IMR-90 (cell line): ENCODE measurements at regions not wholly inside any gene's neighbourhood (a gene's known extent, or its start where the extent isn't known, plus 50 kb on each side); places are given as distances from the start of the nearest gene placed in this dataset.

ENCODE experiments used
- ATAC-seq: fragments of 200-7000 bp; cut with Tn5 transposase; 2 replicates; pipeline ENCODE4 v1.9.1; 2020; ENCODE audit warnings: low read depth, mild to moderate bottlenecking, moderate library complexity
- BruUV-seq: library from RNA; stranded (reverse); fragments of 400-500 nt; replicated peaks from 2 replicates; lab custom pipeline; 2021; lab: Mats Ljungman, UMichigan
- CTCF ChIA-PET: fragments of 300-600 bp; formaldehyde crosslinking; extraction: SDS; loops from one replicate; lab custom pipeline; 2021; ENCODE audit warnings: antibody characterized with exemption; lab: Yijun Ruan, JAX
- POLR2A ChIA-PET: fragments of 300-600 bp; sonication (Branson Sonifier 250); formaldehyde crosslinking; loops from one replicate; lab custom pipeline; 2022; ENCODE audit warnings: antibody characterized with exemption; ENCODE audit not compliant: unreplicated experiment; lab: Charles Lee
- DNase-seq: peaks from one replicate; pipeline ENCODE4 v3.0.0; 2013
- H2AFZ ChIP-seq: replicated peaks from 2 replicates; pipeline ENCODE3; 2013; ENCODE audit warnings: low read length, mild to moderate bottlenecking; ENCODE audit not compliant: poor library complexity
- H2AK5ac ChIP-seq: 2 replicates; pipeline ENCODE4 v1.6.1; 2013; ENCODE audit warnings: low read depth, low read length, inconsistent platforms
- H2AK9ac ChIP-seq: replicated peaks from 2 replicates; pipeline ENCODE3; 2013; ENCODE audit warnings: mild to moderate bottlenecking, low read depth, low read length, moderate library complexity; ENCODE audit not compliant: poor library complexity
- H2BK120ac ChIP-seq: 2 replicates; pipeline ENCODE4 v1.6.1; 2013; ENCODE audit warnings: low read depth, low read length, inconsistent platforms
- H2BK15ac ChIP-seq: 3 replicates; pipeline ENCODE4 v1.6.1; 2013; ENCODE audit warnings: low read depth, low read length, inconsistent platforms
- H2BK20ac ChIP-seq: 2 replicates; pipeline ENCODE4 v1.6.1; 2013; ENCODE audit warnings: low read depth, mild to moderate bottlenecking, inconsistent platforms, low read length, moderate library complexity
- H2BK5ac ChIP-seq: 2 replicates; pipeline ENCODE4 v1.6.1; 2013; ENCODE audit warnings: mild to moderate bottlenecking, low read depth, low read length, inconsistent platforms; ENCODE audit not compliant: poor library complexity, severe bottlenecking
- H3K14ac ChIP-seq: replicated peaks from 2 replicates; pipeline ENCODE4 v1.6.1; 2013; ENCODE audit warnings: low read depth, low read length, inconsistent platforms
- H3K18ac ChIP-seq: 2 replicates; pipeline ENCODE4 v1.6.1; 2013; ENCODE audit warnings: low read depth, low read length, control low read depth
- H3K23ac ChIP-seq: 2 replicates; pipeline ENCODE4 v1.6.1; 2013; ENCODE audit warnings: low read depth, low read length, inconsistent platforms
- H3K27ac ChIP-seq: 2 replicates; pipeline ENCODE4 v1.5.1; 2013; ENCODE audit warnings: mild to moderate bottlenecking, control low read depth, low read length; ENCODE audit not compliant: insufficient read depth
- H3K27me3 ChIP-seq: 2 replicates; pipeline ENCODE4 v1.6.1; 2013; ENCODE audit warnings: low read length; ENCODE audit not compliant: control insufficient read depth, insufficient read depth
- H3K36me3 ChIP-seq: 2 replicates; pipeline ENCODE4 v1.6.1; 2013; ENCODE audit warnings: low read length, mixed read lengths; ENCODE audit not compliant: control insufficient read depth, insufficient read depth
- H3K4ac ChIP-seq: 2 replicates; pipeline ENCODE4 v1.6.1; 2013; ENCODE audit warnings: low read depth, low read length, inconsistent platforms
- H3K4me1 ChIP-seq: 2 replicates; pipeline ENCODE4 v1.6.1; 2013; ENCODE audit warnings: low read length, mixed read lengths; ENCODE audit not compliant: control insufficient read depth, insufficient read depth
- H3K4me2 ChIP-seq: 2 replicates; pipeline ENCODE4 v1.6.1; 2013; ENCODE audit warnings: low read depth, mild to moderate bottlenecking, control low read depth, low read length, moderate library complexity
- H3K4me3 ChIP-seq: 2 replicates; pipeline ENCODE4 v1.5.1; 2013; ENCODE audit warnings: low read depth, mild to moderate bottlenecking, control low read depth, low read length, moderate library complexity; ENCODE audit not compliant: insufficient read depth
- H3K56ac ChIP-seq: 2 replicates; pipeline ENCODE4 v1.6.1; 2013; ENCODE audit warnings: low read length, inconsistent platforms; ENCODE audit not compliant: insufficient read depth; ENCODE audit errors: extremely low read depth
- H3K79me1 ChIP-seq, 2 experiments: 2 replicates each; pipeline ENCODE4 v1.6.1; 2013; ENCODE audit warnings: low read length in 2 of 2, inconsistent platforms in 1 of 2, low read depth in 1 of 2
- H3K9ac ChIP-seq: 2 replicates; pipeline ENCODE4 v1.6.1; 2013; ENCODE audit warnings: low read depth, low read length, control low read depth
- H3K9me1 ChIP-seq: 2 replicates; pipeline ENCODE4 v1.6.1; 2013; ENCODE audit warnings: low read length, inconsistent platforms; ENCODE audit not compliant: insufficient read depth
- H3K9me3 ChIP-seq: 2 replicates; pipeline ENCODE4 v1.6.1; 2013; ENCODE audit warnings: low read length; ENCODE audit not compliant: control insufficient read depth, insufficient read depth
- H4K20me1 ChIP-seq: 2 replicates; pipeline ENCODE4 v1.6.1; 2013; ENCODE audit warnings: low read length, inconsistent platforms; ENCODE audit not compliant: insufficient read depth
- H4K5ac ChIP-seq: 2 replicates; pipeline ENCODE4 v1.6.1; 2013; ENCODE audit warnings: mild to moderate bottlenecking, low read depth, low read length, control low read depth
- H4K8ac ChIP-seq, 2 experiments: 2 replicates each; pipeline ENCODE4 v1.6.1; 2013; ENCODE audit warnings: low read depth in 2 of 2, low read length in 2 of 2, control low read depth in 1 of 2, inconsistent platforms in 1 of 2
- H4K91ac ChIP-seq: 2 replicates; pipeline ENCODE4 v1.6.1; 2013; ENCODE audit warnings: low read depth, low read length, inconsistent platforms; ENCODE audit not compliant: insufficient read depth
- BHLHE40 ChIP-seq: fragments of 150-350 bp; IDR thresholded peaks from 2 replicates; pipeline ENCODE4 v1.6.1; 2016; ENCODE audit warnings: mild to moderate bottlenecking, low read depth, low read length
- CEBPB ChIP-seq: IDR thresholded peaks from 2 replicates; pipeline ENCODE4 v1.6.1; 2012; ENCODE audit warnings: low read depth, low read length, improper control_type of control experiment
- CHD1 ChIP-seq: IDR thresholded peaks from 2 replicates; pipeline ENCODE4 v1.6.1; 2012; ENCODE audit warnings: low read depth, low read length, improper control_type of control experiment
- CTCF ChIP-seq: conservative IDR thresholded peaks from 2 replicates; pipeline ENCODE4 v1.5.1; 2012; ENCODE audit warnings: mild to moderate bottlenecking, low read depth, low read length, improper control_type of control experiment
- ELK1 ChIP-seq: fragments of 150-350 bp; IDR thresholded peaks from 2 replicates; pipeline ENCODE4 v1.6.1; 2016; ENCODE audit warnings: low read depth, mild to moderate bottlenecking, low read length, moderate library complexity, borderline replicate concordance
- FOS ChIP-seq: fragments of 150-350 bp; IDR thresholded peaks from 2 replicates; pipeline ENCODE4 v1.6.1; 2016; ENCODE audit warnings: low read depth, low read length
- MAFK ChIP-seq: IDR thresholded peaks from 2 replicates; pipeline ENCODE4 v1.6.1; 2012; ENCODE audit warnings: low read depth, low read length, improper control_type of control experiment
- MAZ ChIP-seq: IDR thresholded peaks from 2 replicates; pipeline ENCODE4 v1.6.1; 2012; ENCODE audit warnings: low read depth, mild to moderate bottlenecking, low read length, improper control_type of control experiment, moderate library complexity, borderline replicate concordance
- MXI1 ChIP-seq: IDR thresholded peaks from 2 replicates; pipeline ENCODE4 v1.6.1; 2012; ENCODE audit warnings: low read depth, mild to moderate bottlenecking, low read length, moderate library complexity, borderline replicate concordance
- NFE2L2 ChIP-seq: fragments of 150-350 bp; IDR thresholded peaks from 2 replicates; pipeline ENCODE4 v1.6.1; 2016; ENCODE audit warnings: low read depth, mild to moderate bottlenecking, low read length
- POLR2A ChIP-seq: IDR thresholded peaks from 2 replicates; pipeline ENCODE4 v1.6.1; 2012; ENCODE audit warnings: mild to moderate bottlenecking, low read depth, low read length
- RAD21 ChIP-seq: IDR thresholded peaks from 2 replicates; pipeline ENCODE4 v1.6.1; 2012; ENCODE audit warnings: low read length, improper control_type of control experiment
- RCOR1 ChIP-seq: IDR thresholded peaks from 2 replicates; pipeline ENCODE4 v1.6.1; 2012; ENCODE audit warnings: mild to moderate bottlenecking, low read length, improper control_type of control experiment; ENCODE audit not compliant: insufficient replicate concordance
- RFX5 ChIP-seq: IDR thresholded peaks from 2 replicates; pipeline ENCODE4 v1.8.0; 2012; ENCODE audit warnings: low read depth, mild to moderate bottlenecking, low read length, moderate library complexity
- SMC3 ChIP-seq: fragments of 150-350 bp; IDR thresholded peaks from 2 replicates; pipeline ENCODE4 v1.6.1; 2016; ENCODE audit warnings: low read depth, mild to moderate bottlenecking, antibody characterized with exemption, low read length, moderate library complexity
- WGBS, 2 experiments: methylation state at CpG; one replicate each; pipeline versions ENCODE4 v1.1.5 to v1.1.7; 2013; ENCODE audit warnings: missing lambda C conversion rate in 2 of 2; ENCODE audit not compliant: insufficient read length in 1 of 2; ENCODE audit errors: extremely low coverage in 2 of 2; 5-methylcytosine and 5-hydroxymethylcytosine counted together
- dilution Hi-C: fragments of 300-500 bp; cut with HindIII; formaldehyde crosslinking; loops from one replicate; pipeline ENCODE4 v1.14.3; 2018; ENCODE audit warnings: low sequenced_read_pairs; ENCODE audit not compliant: unreplicated experiment
- in situ Hi-C: fragments of 300-500 bp; cut with MboI; formaldehyde crosslinking; loops from 3 replicates; pipeline ENCODE4 v1.14.3; 2019; ENCODE audit warnings: low sequenced_read_pairs, inconsistent platforms, mixed read lengths
- intact Hi-C: fragments of 100-400 bp; cut with micrococcal nuclease; formaldehyde crosslinking; loops from 2 replicates; pipeline ENCODE4 v1.10.0; 2022

GRCh38 chr9:104313396-104314110, 190.5 kb upstream of the OR13F1 start:
- H3K9ac ChIP-seq: no peak overlapping the region
- no peaks in the 10 kb centered on the region for H3K9me1 ChIP-seq
- no peak for TF ChIP-seq RFX5
- TF ChIP-seq BHLHE40: no peak
- no peak for TF ChIP-seq CTCF
- no peak for TF ChIP-seq NFE2L2
- TF ChIP-seq SMC3: no peak
- no peak for TF ChIP-seq FOS
- no peak for TF ChIP-seq ELK1
- no peak for TF ChIP-seq MAFK
- TF ChIP-seq CHD1: no peak
- no peak for TF ChIP-seq MAZ
- no peak for TF ChIP-seq POLR2A
- TF ChIP-seq MXI1: no peak
- TF ChIP-seq RAD21: no peak
- no peak for TF ChIP-seq CEBPB
- no peak for TF ChIP-seq RCOR1
- POLR2A ChIA-PET: no interaction called here
- no peak overlapping the region for H3K56ac ChIP-seq
- H3K18ac ChIP-seq: no peak overlapping the region
- H2AK9ac ChIP-seq: no peak overlapping the region
- no peaks in the 10 kb centered on the region for H3K27me3 ChIP-seq
- H2BK20ac ChIP-seq: no peak overlapping the region
- H2BK5ac ChIP-seq: no peak overlapping the region
- H3K4me2 ChIP-seq: no peak overlapping the region
- 13% methylated on average over 2 of the region's 5 CpGs; no CpG with 5 or more reads in 1 of the 2 experiments for WGBS, 2 experiments
- in situ Hi-C loops: no loop called here
- H2AK5ac ChIP-seq: no peak overlapping the region
- no peak overlapping the region for H4K8ac ChIP-seq
- no peaks in the 10 kb centered on the region; the same call in 1 of the 2 replicates for H3K9me3 ChIP-seq
- no peak overlapping the region for H2BK15ac ChIP-seq
- no peak overlapping the region for H3K27ac ChIP-seq
- intact Hi-C loops: no loop called here
- no peak overlapping the region for H2AFZ ChIP-seq
- CTCF ChIA-PET: no interaction called here
- no peaks in the 10 kb centered on the region for H3K36me3 ChIP-seq
- no peak for DNase-seq
- no peak overlapping the region for H4K5ac ChIP-seq
- no peak for ATAC-seq
- H3K4me3 ChIP-seq: no peak overlapping the region
- H3K23ac ChIP-seq: no peak overlapping the region
- no peaks in the 10 kb centered on the region for H4K20me1 ChIP-seq
- dilution Hi-C loops: no loop called here
- H4K91ac ChIP-seq: no peak overlapping the region
- H3K4me1 ChIP-seq: no peaks in the 10 kb centered on the region
- H3K79me1 ChIP-seq: no peaks in the 10 kb centered on the region
- no TSS peak for BruUV-seq
- no peak overlapping the region for H3K14ac ChIP-seq
- no peak overlapping the region for H3K4ac ChIP-seq
- H2BK120ac ChIP-seq: no peak overlapping the region
